ENCODE measurements at regions not wholly inside any gene's neighbourhood (a gene's known extent, or its start where the extent isn't known, plus 50 kb on each side); places are given as distances from the start of the nearest gene placed in this dataset.

DNA sequence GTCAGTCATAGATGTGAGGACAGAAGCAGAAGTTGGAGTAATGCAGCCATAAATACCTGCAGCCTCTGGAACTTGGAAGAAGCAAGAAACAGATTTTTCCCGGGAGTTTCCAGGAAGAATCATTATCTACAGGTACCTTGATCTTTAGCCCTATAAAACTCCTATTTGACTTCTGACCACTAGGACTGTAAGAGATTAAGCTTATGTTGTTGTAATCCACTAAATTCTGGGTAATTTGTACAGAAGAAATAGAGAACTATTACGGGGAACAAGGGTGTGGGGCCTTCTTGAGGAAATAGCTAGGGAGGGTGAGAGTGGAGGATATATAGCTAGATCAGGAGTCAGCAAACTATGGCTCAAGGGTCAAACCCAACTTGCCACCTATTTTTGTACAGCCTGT lies 353.2 kb downstream of the SLC4A3 start:
- no peak for TF ChIP-seq EZH2phosphoT487 (IDR thresholded peaks at IDR 0.05; ENCODE audit: borderline replicate concordance)
- TF ChIP-seq, protein P1, sequence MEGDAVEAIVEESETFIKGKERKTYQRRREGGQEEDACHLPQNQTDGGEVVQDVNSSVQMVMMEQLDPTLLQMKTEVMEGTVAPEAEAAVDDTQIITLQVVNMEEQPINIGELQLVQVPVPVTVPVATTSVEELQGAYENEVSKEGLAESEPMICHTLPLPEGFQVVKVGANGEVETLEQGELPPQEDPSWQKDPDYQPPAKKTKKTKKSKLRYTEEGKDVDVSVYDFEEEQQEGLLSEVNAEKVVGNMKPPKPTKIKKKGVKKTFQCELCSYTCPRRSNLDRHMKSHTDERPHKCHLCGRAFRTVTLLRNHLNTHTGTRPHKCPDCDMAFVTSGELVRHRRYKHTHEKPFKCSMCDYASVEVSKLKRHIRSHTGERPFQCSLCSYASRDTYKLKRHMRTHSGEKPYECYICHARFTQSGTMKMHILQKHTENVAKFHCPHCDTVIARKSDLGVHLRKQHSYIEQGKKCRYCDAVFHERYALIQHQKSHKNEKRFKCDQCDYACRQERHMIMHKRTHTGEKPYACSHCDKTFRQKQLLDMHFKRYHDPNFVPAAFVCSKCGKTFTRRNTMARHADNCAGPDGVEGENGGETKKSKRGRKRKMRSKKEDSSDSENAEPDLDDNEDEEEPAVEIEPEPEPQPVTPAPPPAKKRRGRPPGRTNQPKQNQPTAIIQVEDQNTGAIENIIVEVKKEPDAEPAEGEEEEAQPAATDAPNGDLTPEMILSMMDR (conservative IDR thresholded peaks at IDR 0.05; ENCODE audit: low read length): no peak
- Histone ChIP-seq H3K27me3 (ENCODE audit: insufficient read depth, low read length, poor library complexity, severe bottlenecking) (no peaks in the 10 kb centered on the region), H3K9me3 (ENCODE audit: insufficient read depth, low read depth, low read length) (no peaks in the 10 kb centered on the region), H3K9me2 (replicated peaks; ENCODE audit: low read depth, low read length) (no peaks in the 10 kb centered on the region), H3K4me3 (ENCODE audit: low read length, poor library complexity, severe bottlenecking) (no peak overlapping the region), H2AFZ (ENCODE audit: low read length) (no peak overlapping the region), H3K36me3 (ENCODE audit: insufficient read depth, low read length) (no peaks in the 10 kb centered on the region), H4K20me1 (ENCODE audit: insufficient read depth, low read length, poor library complexity, severe bottlenecking) (no peaks in the 10 kb centered on the region), H3F3A (ENCODE audit: low read depth) (no peaks in the 10 kb centered on the region), H3K79me2 (ENCODE audit: insufficient read depth, low read length) (no peaks in the 10 kb centered on the region), H3K4me1 (ENCODE audit: insufficient read depth, low read length, poor library complexity, severe bottlenecking) (no peaks in the 10 kb centered on the region), H3K4me2 (ENCODE audit: low read depth, low read length, poor library complexity, severe bottlenecking) (no peak overlapping the region), H3K9ac (ENCODE audit: low read depth, low read length, poor library complexity, severe bottlenecking) (no peak overlapping the region)

DNA sequence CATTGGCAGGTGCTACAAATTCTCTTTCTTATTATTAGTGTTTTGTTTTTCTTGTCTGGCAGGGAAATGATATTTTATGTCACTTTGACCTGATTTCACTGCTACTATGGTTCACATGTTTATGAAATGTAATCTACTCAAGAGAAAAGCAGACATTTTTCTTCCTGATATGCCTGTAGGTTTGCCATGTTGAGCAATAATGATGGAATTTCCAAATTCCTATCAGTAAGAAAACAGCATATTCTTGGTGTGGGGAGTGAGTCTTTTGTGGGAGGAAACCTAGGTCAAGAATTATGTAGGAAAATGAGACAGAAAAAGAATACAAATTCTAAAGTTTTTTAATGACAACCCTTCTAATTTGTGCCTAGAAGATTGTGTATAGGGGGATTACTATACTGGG lies 356.4 kb downstream of the SLC4A3 start:
- Histone ChIP-seq H3K4me1 (ENCODE audit: insufficient read depth, low read length, poor library complexity, severe bottlenecking) (no peaks in the 10 kb centered on the region), H3K4me2 (ENCODE audit: low read depth, low read length, poor library complexity, severe bottlenecking) (no peak overlapping the region), H3K27me3 (ENCODE audit: insufficient read depth, low read length, poor library complexity, severe bottlenecking) (no peaks in the 10 kb centered on the region), H3F3A (ENCODE audit: low read depth) (no peaks in the 10 kb centered on the region), H3K9ac (ENCODE audit: low read depth, low read length, poor library complexity, severe bottlenecking) (no peak overlapping the region), H3K79me2 (ENCODE audit: insufficient read depth, low read length) (no peaks in the 10 kb centered on the region), H3K9me3 (ENCODE audit: insufficient read depth, low read depth, low read length) (no peaks in the 10 kb centered on the region), H2AFZ (ENCODE audit: low read length) (no peak overlapping the region), H3K9me2 (replicated peaks; ENCODE audit: low read depth, low read length) (no peaks in the 10 kb centered on the region), H4K20me1 (ENCODE audit: insufficient read depth, low read length, poor library complexity, severe bottlenecking) (no peaks in the 10 kb centered on the region), H3K36me3 (ENCODE audit: insufficient read depth, low read length) (no peaks in the 10 kb centered on the region), H3K4me3 (ENCODE audit: low read length, poor library complexity, severe bottlenecking) (no peak overlapping the region)
- TF ChIP-seq, protein P1 (conservative IDR thresholded peaks at IDR 0.05; ENCODE audit: low read length): no peak
- no peak for TF ChIP-seq EZH2phosphoT487 (IDR thresholded peaks at IDR 0.05; ENCODE audit: borderline replicate concordance)

DNA sequence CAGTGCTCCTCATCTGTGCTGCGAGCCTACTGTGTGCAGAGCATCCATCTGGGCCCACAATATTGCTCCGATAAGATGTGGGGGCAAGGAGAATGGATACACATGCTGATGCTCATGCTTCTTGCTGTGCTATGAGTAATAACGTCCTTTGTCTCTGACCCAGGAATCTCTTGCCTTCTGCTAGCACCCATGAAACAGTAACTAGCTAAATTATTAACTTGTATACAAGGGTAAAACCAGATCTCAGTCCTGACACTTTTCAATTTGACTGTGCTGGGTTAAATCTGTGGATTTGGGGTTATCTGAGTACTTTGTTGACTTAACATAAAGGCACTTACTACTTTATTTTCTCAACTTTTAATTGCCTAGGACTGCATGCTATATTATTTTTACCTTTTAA lies 357.6 kb downstream of the SLC4A3 start:
- Histone ChIP-seq H3K79me2 (ENCODE audit: insufficient read depth, low read length) (no peaks in the 10 kb centered on the region), H3K36me3 (ENCODE audit: insufficient read depth, low read length) (no peaks in the 10 kb centered on the region), H3K4me3 (ENCODE audit: low read length, poor library complexity, severe bottlenecking) (no peak overlapping the region), H3F3A (ENCODE audit: low read depth) (no peaks in the 10 kb centered on the region), H4K20me1 (ENCODE audit: insufficient read depth, low read length, poor library complexity, severe bottlenecking) (no peaks in the 10 kb centered on the region), H3K4me2 (ENCODE audit: low read depth, low read length, poor library complexity, severe bottlenecking) (no peak overlapping the region), H3K4me1 (ENCODE audit: insufficient read depth, low read length, poor library complexity, severe bottlenecking) (no peaks in the 10 kb centered on the region), H3K9me3 (ENCODE audit: insufficient read depth, low read depth, low read length) (no peaks in the 10 kb centered on the region), H3K9ac (ENCODE audit: low read depth, low read length, poor library complexity, severe bottlenecking) (no peak overlapping the region), H2AFZ (ENCODE audit: low read length) (no peak overlapping the region), H3K27me3 (ENCODE audit: insufficient read depth, low read length, poor library complexity, severe bottlenecking) (no peaks in the 10 kb centered on the region), H3K9me2 (replicated peaks; ENCODE audit: low read depth, low read length) (no peaks in the 10 kb centered on the region)
- TF ChIP-seq, protein P1 (conservative IDR thresholded peaks at IDR 0.05; ENCODE audit: low read length): no peak
- no peak for TF ChIP-seq EZH2phosphoT487 (IDR thresholded peaks at IDR 0.05; ENCODE audit: borderline replicate concordance)

All from Loucy (cell line).